Fibroblast of villous mesenchyme (primary cell): ENCODE measurements at regions not wholly inside any gene's neighbourhood (a gene's known extent, or its start where the extent isn't known, plus 50 kb on each side); places are given as distances from the start of the nearest gene placed in this dataset.
A peak's percentile ranks its signal among the peaks of the same experiment; 100 is the strongest.

Experiments
- DNase-seq: peaks from one replicate; pipeline ENCODE4 v3.0.0-alpha.2; 2010; ENCODE audit warnings: low read depth
- H3K4me3 ChIP-seq: 2 replicates; pipeline ENCODE4 v1.5.1; 2011; ENCODE audit warnings: low read depth, mild to moderate bottlenecking, low read length
- CTCF ChIP-seq: IDR thresholded peaks from 2 replicates; pipeline ENCODE4 v1.5.1; 2012; ENCODE audit warnings: low read depth, mild to moderate bottlenecking, low read length; ENCODE audit not compliant: insufficient read depth

- no peak overlapping the region for H3K4me3 ChIP-seq
- peak; percentile 76 for DNase-seq
- TF ChIP-seq CTCF = peak; percentile 7
These were observed 254.6 kb downstream of the UACA start for GRCh38 chr15:70508561-70509281.

- H3K4me3 ChIP-seq = no peak overlapping the region
- DNase-seq = peak; percentile 43
- TF ChIP-seq CTCF = no peak
These were observed 255.5 kb downstream of the UACA start for GRCh38 chr15:70507772-70508371.

GRCh38 chr15:70505936-70506912 lies 257.1 kb downstream of the UACA start:
- no peak overlapping the region for H3K4me3 ChIP-seq
- no peak for DNase-seq
- TF ChIP-seq CTCF = no peak

- no peak for TF ChIP-seq CTCF
- no peak overlapping the region for H3K4me3 ChIP-seq
- peak; percentile 79 for DNase-seq
These were observed 257.9 kb downstream of the UACA start for GRCh38 chr15:70505411-70505919.

GRCh38 chr15:70504988-70505387 lies 258.4 kb downstream of the UACA start:
- no peak for DNase-seq
- no peak for TF ChIP-seq CTCF
- H3K4me3 ChIP-seq = no peak overlapping the region

GRCh38 chr15:70504299-70504951 lies 258.9 kb downstream of the UACA start:
- no peak overlapping the region for H3K4me3 ChIP-seq
- TF ChIP-seq CTCF = no peak
- DNase-seq = peak; percentile 58
